DND-41 (cell line): ENCODE measurements at regions not wholly inside any gene's neighbourhood (a gene's known extent, or its start where the extent isn't known, plus 50 kb on each side); places are given as distances from the start of the nearest gene placed in this dataset.
A peak's percentile ranks its signal among the peaks of the same experiment; 100 is the strongest.

Experiments used
- ATAC-seq: fragments of 200-7000 bp; cut with Tn5 transposase; 3 replicates; pipeline ENCODE4 v1.9.1; 2021; ENCODE audit warnings: low read depth; ENCODE audit not compliant: insufficient read depth
- DNase-seq: peaks from one replicate; pipeline ENCODE4 v3.0.0-alpha.2; 2020
- H2AFZ ChIP-seq: 2 replicates; pipeline ENCODE4 v1.6.0; 2012; ENCODE audit warnings: low read depth, low read length
- H3K27ac ChIP-seq: 2 replicates; pipeline ENCODE4 v1.5.1; 2012; ENCODE audit warnings: low read length, inconsistent platforms
- H3K27me3 ChIP-seq: fragments of 200-600 bp; sonication (generic); 2 replicates; pipeline ENCODE4 v1.6.0; 2012; ENCODE audit warnings: low read length, mild to moderate bottlenecking, inconsistent platforms; ENCODE audit not compliant: insufficient read depth, poor library complexity
- H3K36me3 ChIP-seq: 2 replicates; pipeline ENCODE4 v1.5.1; 2012; ENCODE audit warnings: low read length, inconsistent platforms; ENCODE audit not compliant: insufficient read depth
- H3K4me1 ChIP-seq: 2 replicates; pipeline ENCODE4 v1.5.1; 2012; ENCODE audit warnings: mild to moderate bottlenecking, low read length; ENCODE audit not compliant: insufficient read depth
- H3K4me2 ChIP-seq: 2 replicates; pipeline ENCODE4 v1.6.0; 2012; ENCODE audit warnings: mild to moderate bottlenecking, moderate library complexity, low read length, inconsistent platforms; ENCODE audit not compliant: insufficient read depth
- H3K4me3 ChIP-seq, 2 experiments: fragments of 200-600 bp in 1 of 2; shearing (Covaris generic) in 1 of 2; 2 replicates each; pipeline ENCODE4 v1.5.1; 2012 to 2016; ENCODE audit warnings: inconsistent platforms in 2 of 2, low read length in 2 of 2, mild to moderate bottlenecking in 2 of 2, low read depth in 1 of 2, moderate library complexity in 1 of 2
- H3K79me2 ChIP-seq: 2 replicates; pipeline ENCODE4 v1.6.0; 2012; ENCODE audit warnings: low read length, inconsistent platforms; ENCODE audit not compliant: insufficient read depth
- H3K9ac ChIP-seq: 2 replicates; pipeline ENCODE4 v1.6.0; 2012; ENCODE audit warnings: low read depth, mild to moderate bottlenecking, inconsistent platforms, low read length, moderate library complexity
- H3K9me3 ChIP-seq: 2 replicates; pipeline ENCODE4 v1.5.1; 2012; ENCODE audit warnings: low read length, moderate library complexity, mild to moderate bottlenecking, inconsistent platforms; ENCODE audit not compliant: insufficient read depth, severe bottlenecking
- H4K20me1 ChIP-seq: 2 replicates; pipeline ENCODE4 v1.6.0; 2012; ENCODE audit warnings: low read length; ENCODE audit not compliant: insufficient read depth
- EZH2 ChIP-seq: IDR thresholded peaks from 3 replicates; pipeline ENCODE4 v1.6.1; 2012; ENCODE audit warnings: borderline replicate concordance, low read depth, mild to moderate bottlenecking, moderate library complexity, low read length, inconsistent platforms; ENCODE audit not compliant: severe bottlenecking
- TF ChIP-seq, protein P1 (sequence below): IDR thresholded peaks from 2 replicates; pipeline ENCODE4 v1.5.1; 2012; ENCODE audit warnings: borderline replicate concordance, low read length, moderate library complexity, mild to moderate bottlenecking; ENCODE audit not compliant: poor library complexity, severe bottlenecking; ENCODE audit errors: extremely low read depth

DNA sequence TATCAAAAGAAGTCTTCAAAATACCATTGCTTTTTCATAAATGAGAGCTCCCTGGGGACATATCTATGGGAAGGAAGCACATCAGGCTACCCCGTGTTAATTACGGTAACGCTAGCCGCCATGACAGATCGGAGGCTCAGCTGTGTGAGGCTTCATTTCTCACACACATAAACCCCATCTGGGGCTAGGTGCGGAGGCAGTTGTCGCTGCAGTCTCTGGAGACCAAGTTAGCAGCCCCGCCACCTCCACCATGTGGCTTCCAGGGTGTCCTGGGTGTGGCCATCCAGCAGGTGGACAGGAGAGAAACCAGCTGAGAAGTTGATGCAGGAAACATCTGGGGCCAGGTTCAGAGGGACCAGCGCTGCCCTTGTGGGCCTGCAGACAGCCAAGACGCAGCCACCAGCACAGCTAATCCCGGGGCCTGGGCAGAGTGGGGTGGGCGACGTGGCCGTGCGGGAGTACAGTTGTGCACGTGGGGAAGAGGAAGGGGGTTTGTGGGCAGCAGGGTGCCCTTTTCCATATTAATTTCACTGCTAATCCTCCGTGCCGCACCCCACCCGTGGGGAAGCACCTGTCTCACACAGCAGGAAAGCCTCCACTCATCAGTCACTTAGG, 426.5 kb downstream of the IRX1 start:
- no peaks in the 10 kb centered on the region for H3K27me3 ChIP-seq
- no peak overlapping the region for H2AFZ ChIP-seq
- no peak overlapping the region for H3K4me2 ChIP-seq
- peaks cover 2% of the 10 kb centered on the region for H3K9me3 ChIP-seq
- TF ChIP-seq EZH2 = no peak
- TF ChIP-seq, protein P1, sequence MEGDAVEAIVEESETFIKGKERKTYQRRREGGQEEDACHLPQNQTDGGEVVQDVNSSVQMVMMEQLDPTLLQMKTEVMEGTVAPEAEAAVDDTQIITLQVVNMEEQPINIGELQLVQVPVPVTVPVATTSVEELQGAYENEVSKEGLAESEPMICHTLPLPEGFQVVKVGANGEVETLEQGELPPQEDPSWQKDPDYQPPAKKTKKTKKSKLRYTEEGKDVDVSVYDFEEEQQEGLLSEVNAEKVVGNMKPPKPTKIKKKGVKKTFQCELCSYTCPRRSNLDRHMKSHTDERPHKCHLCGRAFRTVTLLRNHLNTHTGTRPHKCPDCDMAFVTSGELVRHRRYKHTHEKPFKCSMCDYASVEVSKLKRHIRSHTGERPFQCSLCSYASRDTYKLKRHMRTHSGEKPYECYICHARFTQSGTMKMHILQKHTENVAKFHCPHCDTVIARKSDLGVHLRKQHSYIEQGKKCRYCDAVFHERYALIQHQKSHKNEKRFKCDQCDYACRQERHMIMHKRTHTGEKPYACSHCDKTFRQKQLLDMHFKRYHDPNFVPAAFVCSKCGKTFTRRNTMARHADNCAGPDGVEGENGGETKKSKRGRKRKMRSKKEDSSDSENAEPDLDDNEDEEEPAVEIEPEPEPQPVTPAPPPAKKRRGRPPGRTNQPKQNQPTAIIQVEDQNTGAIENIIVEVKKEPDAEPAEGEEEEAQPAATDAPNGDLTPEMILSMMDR = no peak
- no peaks in the 10 kb centered on the region for H3K36me3 ChIP-seq
- no peak for ATAC-seq
- H4K20me1 ChIP-seq = no peaks in the 10 kb centered on the region
- H3K4me3 ChIP-seq = no peak overlapping the region
- DNase-seq = no peak
- no peaks in the 10 kb centered on the region for H3K79me2 ChIP-seq
- H3K4me1 ChIP-seq = peaks cover 7% of the 10 kb centered on the region
- no peak overlapping the region for H3K9ac ChIP-seq
- H3K27ac ChIP-seq = no peak overlapping the region; the same call in 1 of the 2 replicates

DNA sequence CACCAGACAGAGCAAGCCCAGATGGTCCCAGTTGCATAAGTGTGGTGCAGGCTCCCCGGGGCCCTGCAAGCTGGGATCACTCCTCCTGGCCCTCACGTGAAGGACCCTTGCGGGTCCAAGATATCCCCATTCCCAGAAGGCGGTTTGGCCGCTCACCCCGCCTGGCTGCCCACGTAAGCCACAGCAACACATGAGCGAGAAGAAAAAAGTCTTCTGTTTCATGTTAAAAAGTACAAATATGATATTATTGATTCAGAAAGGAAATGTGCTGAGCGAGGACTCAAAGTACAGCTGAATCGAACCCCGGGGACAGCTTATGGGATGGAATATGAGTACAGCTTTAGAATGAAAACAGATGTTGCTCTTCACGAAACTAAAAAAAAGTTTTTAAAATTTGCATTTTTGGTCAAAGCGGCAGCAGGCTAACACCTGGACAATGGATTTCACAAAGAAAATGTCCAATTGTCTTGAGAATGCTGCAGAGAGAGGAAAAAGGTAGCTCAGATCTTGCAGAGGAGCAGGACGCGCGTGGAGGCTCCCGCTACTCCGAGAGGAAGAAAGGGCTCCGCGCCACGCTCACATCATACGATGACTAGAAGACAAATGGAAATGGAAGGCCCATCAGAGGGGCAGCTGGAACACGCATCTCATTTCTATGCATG, 427.6 kb downstream of the IRX1 start:
- DNase-seq = no peak
- no peak for ATAC-seq
- Histone ChIP-seq H3K9me3 (no peaks in the 10 kb centered on the region), H3K36me3 (no peaks in the 10 kb centered on the region), H3K4me3 (no peak overlapping the region), H2AFZ (no peak overlapping the region), H3K4me2 (no peak overlapping the region), H3K27ac (no peak overlapping the region; the same call in 1 of the 2 replicates), H3K4me1 (peaks cover 7% of the 10 kb centered on the region), H4K20me1 (no peaks in the 10 kb centered on the region), H3K27me3 (no peaks in the 10 kb centered on the region), H3K9ac (no peak overlapping the region), H3K79me2 (no peaks in the 10 kb centered on the region)
- no peak for TF ChIP-seq EZH2
- TF ChIP-seq, protein P1 = no peak

DNA sequence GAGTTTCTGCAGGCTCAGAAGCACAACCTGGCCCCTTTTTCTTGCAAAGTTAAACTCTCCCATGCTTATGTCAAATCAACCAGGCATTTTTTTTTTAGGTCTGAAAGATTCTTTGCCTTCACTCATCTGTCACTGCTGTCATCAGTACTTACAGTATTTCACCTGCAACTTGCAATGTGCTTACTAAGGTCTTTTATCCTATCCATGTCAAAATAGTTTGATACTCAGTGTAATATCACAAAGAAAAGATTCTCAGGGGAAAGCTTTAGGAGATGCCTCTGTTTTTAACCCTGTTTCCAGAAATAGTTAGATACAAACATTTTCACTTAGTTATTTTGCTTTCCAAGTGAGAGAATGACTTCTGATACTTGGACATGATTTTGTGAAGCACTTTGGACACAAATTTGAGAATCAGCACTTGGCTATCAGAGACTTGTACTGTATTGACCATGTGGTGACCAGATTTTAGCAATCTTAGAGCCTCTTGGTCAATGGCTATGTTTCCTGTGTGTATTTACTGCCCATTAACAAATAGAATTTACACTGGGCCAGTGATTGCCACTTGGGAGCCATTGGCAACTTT, 428.2 kb downstream of the IRX1 start:
- no peak overlapping the region for H2AFZ ChIP-seq
- no peak overlapping the region for H3K4me3 ChIP-seq
- H3K4me1 ChIP-seq = peaks cover 7% of the 10 kb centered on the region
- DNase-seq (no peak), ATAC-seq (no peak)
- no peak overlapping the region for H3K27ac ChIP-seq
- H4K20me1 ChIP-seq = no peaks in the 10 kb centered on the region
- no peak overlapping the region for H3K9ac ChIP-seq
- no peak for TF ChIP-seq EZH2
- no peaks in the 10 kb centered on the region for H3K79me2 ChIP-seq
- no peaks in the 10 kb centered on the region for H3K36me3 ChIP-seq
- no peaks in the 10 kb centered on the region for H3K9me3 ChIP-seq
- no peak overlapping the region for H3K4me2 ChIP-seq
- no peaks in the 10 kb centered on the region for H3K27me3 ChIP-seq

DNA sequence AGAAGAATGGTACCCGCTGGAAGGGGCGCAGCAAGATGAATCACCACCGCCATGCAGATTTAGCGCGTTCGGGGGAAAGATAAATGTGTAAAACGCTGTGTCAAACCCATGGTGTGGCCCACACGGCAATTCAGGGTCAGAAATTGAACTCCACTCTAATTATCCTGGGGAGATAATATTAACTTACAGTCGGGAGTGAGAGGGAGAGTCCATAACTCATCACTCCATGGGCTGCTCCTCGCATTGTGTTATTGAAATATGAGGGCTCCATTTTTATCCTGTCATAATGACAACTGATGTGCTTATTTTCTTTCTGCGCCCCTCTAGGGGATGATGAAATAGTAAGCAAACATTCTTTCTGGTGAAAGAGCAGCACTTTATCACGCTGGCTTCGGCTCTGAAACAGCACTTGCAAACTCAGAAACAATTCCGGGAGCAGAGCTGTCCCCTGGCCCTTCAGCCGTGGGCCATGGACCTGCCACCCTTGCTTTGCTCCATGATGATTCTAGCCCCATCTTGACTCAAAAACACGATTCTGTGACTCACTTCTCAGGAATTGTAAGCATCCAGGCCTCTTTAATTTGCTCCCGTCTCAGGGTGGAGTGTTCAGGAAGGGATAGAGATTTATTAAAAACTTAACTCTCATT, 431.6 kb downstream of the IRX1 start:
- no peaks in the 10 kb centered on the region for H3K79me2 ChIP-seq
- DNase-seq (no peak), ATAC-seq (no peak)
- TF ChIP-seq, protein P1 = no peak
- TF ChIP-seq EZH2 = no peak
- no peak overlapping the region for H3K9ac ChIP-seq
- peak overlapping the region; percentile 29 for H3K27ac ChIP-seq
- H3K9me3 ChIP-seq = peaks cover 9% of the 10 kb centered on the region
- H3K27me3 ChIP-seq = no peaks in the 10 kb centered on the region
- no peak overlapping the region for H3K4me3 ChIP-seq
- no peak overlapping the region for H3K4me2 ChIP-seq
- H3K4me1 ChIP-seq = peaks cover 4% of the 10 kb centered on the region
- 0 out of 2 replicates have a peak overlapping the region, but pooled peaks have one; percentile 30 for H2AFZ ChIP-seq
- no peaks in the 10 kb centered on the region for H3K36me3 ChIP-seq
- H4K20me1 ChIP-seq = no peaks in the 10 kb centered on the region
